BE2C (cell line): ENCODE measurements at regions not wholly inside any gene's neighbourhood (a gene's known extent, or its start where the extent isn't known, plus 50 kb on each side); places are given as distances from the start of the nearest gene placed in this dataset.

Experiments
- DNase-seq: peaks from one replicate; pipeline ENCODE4 v3.0.0-alpha.2; 2020
- H3K27me3 ChIP-seq: fragments of 250-450 bp; sonication (Bioruptor Pico); 2 replicates; pipeline ENCODE4 v1.5.1; 2020; ENCODE audit warnings: mild to moderate bottlenecking
- H3K36me3 ChIP-seq: fragments of 250-450 bp; sonication (Bioruptor Pico); 2 replicates; pipeline ENCODE4 v1.5.1; 2020; ENCODE audit warnings: mild to moderate bottlenecking
- H3K4me1 ChIP-seq: fragments of 250-450 bp; sonication (Bioruptor Pico); 2 replicates; pipeline ENCODE4 v1.5.1; 2020
- H3K4me3 ChIP-seq: 2 replicates; pipeline ENCODE4 v1.5.1; 2011; ENCODE audit warnings: low read depth, low read length
- H3K9me3 ChIP-seq: fragments of 250-450 bp; sonication (Bioruptor Pico); 2 replicates; pipeline ENCODE4 v1.5.1; 2020
- TF ChIP-seq, protein P1 (sequence below): IDR thresholded peaks from 2 replicates; pipeline ENCODE4 v1.5.1; 2012; ENCODE audit warnings: mild to moderate bottlenecking, low read depth, low read length

DNA sequence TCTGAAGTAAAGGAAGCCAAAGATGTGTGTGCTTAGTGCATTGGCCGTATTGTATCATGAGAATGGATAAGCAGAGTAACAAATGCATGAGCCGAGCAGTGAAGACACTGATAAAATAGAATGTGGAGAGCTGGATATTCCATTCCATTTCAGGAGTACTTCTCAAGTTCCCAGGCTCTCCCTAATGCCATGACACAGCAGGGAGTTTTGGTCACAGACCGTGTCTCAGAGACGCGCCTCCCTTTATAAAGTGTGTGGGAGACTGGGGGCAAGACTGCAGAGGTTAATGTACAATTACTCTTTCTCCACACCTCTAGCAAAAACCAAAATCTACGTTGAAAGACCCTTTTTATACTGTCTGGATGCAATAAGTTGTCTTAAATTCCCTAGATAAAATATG lies 575.6 kb downstream of the EFNB2 start:
- no peaks in the 10 kb centered on the region for H3K4me1 ChIP-seq
- H3K9me3 ChIP-seq: no peaks in the 10 kb centered on the region
- no peaks in the 10 kb centered on the region for H3K27me3 ChIP-seq
- TF ChIP-seq, protein P1, sequence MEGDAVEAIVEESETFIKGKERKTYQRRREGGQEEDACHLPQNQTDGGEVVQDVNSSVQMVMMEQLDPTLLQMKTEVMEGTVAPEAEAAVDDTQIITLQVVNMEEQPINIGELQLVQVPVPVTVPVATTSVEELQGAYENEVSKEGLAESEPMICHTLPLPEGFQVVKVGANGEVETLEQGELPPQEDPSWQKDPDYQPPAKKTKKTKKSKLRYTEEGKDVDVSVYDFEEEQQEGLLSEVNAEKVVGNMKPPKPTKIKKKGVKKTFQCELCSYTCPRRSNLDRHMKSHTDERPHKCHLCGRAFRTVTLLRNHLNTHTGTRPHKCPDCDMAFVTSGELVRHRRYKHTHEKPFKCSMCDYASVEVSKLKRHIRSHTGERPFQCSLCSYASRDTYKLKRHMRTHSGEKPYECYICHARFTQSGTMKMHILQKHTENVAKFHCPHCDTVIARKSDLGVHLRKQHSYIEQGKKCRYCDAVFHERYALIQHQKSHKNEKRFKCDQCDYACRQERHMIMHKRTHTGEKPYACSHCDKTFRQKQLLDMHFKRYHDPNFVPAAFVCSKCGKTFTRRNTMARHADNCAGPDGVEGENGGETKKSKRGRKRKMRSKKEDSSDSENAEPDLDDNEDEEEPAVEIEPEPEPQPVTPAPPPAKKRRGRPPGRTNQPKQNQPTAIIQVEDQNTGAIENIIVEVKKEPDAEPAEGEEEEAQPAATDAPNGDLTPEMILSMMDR: no peak
- H3K4me3 ChIP-seq: no peak overlapping the region
- no peaks in the 10 kb centered on the region for H3K36me3 ChIP-seq
- DNase-seq: no peak

DNA sequence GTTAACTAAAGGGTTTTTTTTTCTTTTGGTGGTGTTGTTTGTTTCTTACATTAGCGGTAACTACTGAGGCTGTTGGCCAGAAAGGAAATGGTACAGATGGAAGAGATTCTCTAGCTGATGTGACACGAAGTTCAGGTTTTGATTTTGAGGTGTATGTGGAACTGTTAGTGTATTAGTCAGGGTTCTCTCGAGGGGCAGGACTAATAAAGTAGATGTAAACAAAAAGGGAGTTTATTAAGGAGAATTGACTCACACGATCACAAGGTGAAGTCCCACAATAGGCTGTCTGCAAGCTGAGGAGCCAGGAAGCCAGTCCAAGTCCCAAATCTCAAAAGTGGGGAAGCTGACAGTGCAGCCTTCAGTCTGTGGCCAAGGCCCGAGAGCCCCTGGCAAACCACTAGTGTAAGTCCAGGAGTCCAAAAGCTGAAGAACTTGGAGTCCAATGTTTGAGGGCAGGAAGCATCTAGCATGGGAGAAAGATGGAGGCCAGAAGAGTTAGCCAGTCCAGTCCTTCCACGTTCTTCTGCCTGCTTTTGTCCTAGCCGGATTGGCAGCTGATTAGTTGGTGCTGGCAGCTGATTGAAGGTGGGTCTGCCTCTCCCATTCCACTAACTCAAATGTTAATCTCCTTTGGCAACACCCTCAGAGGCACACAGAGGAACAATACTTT lies 577.6 kb downstream of the EFNB2 start:
- Histone ChIP-seq H3K9me3 (no peaks in the 10 kb centered on the region), H3K27me3 (no peaks in the 10 kb centered on the region), H3K36me3 (no peaks in the 10 kb centered on the region), H3K4me1 (peaks cover 2% of the 10 kb centered on the region; the same call in 1 of the 2 replicates), H3K4me3 (no peak overlapping the region)
- DNase-seq: no peak
- TF ChIP-seq, protein P1: no peak

DNA sequence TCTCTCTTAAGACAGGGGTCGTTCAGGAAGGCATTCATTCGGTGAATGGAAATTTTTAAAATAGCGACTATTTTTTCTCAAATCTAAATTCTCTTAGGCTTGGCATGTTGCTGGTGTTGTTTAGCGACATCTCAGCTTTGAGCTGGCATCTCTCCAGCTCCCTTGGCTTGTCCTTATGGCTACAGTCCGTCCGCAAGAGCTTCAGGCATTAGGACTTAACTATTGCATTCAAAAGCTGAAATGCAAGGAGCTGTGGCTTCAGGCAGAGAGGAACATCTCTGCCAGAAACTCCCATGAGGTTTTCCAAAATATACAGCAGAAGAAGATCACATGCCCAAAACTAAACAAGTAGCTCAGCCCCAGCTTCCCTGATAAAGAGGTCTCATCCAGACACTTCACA lies 578.5 kb downstream of the EFNB2 start:
- peaks cover 11% of the 10 kb centered on the region; the same call in 1 of the 2 replicates for H3K4me1 ChIP-seq
- no peak overlapping the region for H3K4me3 ChIP-seq
- H3K9me3 ChIP-seq: no peaks in the 10 kb centered on the region
- no peaks in the 10 kb centered on the region for H3K27me3 ChIP-seq
- TF ChIP-seq, protein P1: no peak
- H3K36me3 ChIP-seq: no peaks in the 10 kb centered on the region
- DNase-seq: no peak

DNA sequence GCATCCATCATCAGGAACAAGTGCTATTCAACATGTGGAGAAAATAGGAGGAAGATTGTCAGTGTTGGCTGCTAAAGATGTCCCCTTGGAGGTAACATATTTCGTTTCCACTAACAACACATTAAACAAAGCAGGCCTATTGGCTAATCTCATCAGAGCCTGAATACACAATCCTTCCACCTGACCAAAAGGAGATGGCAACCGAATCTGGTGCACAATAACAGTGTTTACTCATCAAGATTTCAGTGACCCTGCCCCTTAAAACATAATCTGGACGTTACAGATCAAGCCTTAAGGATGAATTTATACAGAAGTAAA lies 582.5 kb downstream of the EFNB2 start:
- no peak overlapping the region for H3K4me3 ChIP-seq
- DNase-seq: no peak
- H3K36me3 ChIP-seq: no peaks in the 10 kb centered on the region
- no peaks in the 10 kb centered on the region for H3K27me3 ChIP-seq
- peaks cover 11% of the 10 kb centered on the region; the same call in 1 of the 2 replicates for H3K4me1 ChIP-seq
- TF ChIP-seq, protein P1: no peak
- no peaks in the 10 kb centered on the region for H3K9me3 ChIP-seq

DNA sequence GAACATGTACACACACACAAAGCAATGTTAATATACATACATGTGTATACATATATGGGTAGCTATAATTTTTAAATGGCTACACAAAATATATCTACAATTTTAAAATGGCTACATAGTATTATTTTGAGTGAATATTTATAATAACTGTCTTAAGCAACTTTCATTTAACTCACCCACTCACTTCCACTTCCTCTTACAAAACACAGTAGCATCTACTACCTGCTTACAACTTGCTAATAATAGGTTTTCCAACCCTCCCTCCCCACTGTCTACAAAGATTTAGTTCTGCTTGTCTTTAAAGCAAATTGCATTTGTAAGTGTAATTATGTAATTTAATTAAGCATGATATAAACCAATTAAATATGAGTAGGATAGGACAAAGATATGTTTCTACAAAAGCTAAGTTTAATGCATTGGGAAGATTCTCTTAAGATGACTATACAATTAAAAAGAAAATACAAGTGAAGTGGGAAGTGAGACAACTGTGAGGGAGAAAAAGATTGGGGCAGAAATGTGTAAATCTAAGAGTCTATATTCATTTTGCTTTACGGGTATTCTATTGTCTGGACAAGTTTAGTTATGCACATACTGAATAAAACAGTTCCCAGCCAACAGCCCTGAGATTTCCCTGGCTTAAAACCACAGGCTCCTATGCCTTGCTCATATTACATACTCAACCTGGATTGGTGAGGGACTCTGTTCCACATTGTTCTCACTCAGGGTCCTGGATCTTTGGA lies 583.1 kb downstream of the EFNB2 start:
- no peaks in the 10 kb centered on the region for H3K36me3 ChIP-seq
- no peak overlapping the region for H3K4me3 ChIP-seq
- peaks cover 11% of the 10 kb centered on the region; the same call in 1 of the 2 replicates for H3K4me1 ChIP-seq
- no peaks in the 10 kb centered on the region for H3K9me3 ChIP-seq
- H3K27me3 ChIP-seq: no peaks in the 10 kb centered on the region
- DNase-seq: no peak
- TF ChIP-seq, protein P1: no peak

DNA sequence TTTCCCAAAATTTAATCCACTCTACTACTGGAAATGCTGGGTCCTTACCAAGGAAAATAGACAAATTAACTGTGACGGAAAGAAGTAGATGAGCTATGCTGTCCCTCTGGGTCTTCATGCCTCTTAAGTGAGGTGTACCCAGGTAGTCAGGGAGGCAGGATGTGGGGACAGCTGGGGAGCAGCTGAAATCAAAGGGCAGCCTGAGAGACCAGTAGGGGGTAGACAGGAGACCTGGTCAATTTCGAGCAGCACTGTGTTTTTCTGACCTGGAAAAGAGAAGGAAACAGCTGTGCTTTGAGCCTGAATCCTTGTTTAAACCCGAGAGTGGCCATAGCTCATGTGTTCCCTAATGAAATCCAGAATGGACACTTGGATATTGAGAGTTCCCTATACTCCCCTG lies 587.3 kb downstream of the EFNB2 start:
- no peaks in the 10 kb centered on the region for H3K36me3 ChIP-seq
- H3K27me3 ChIP-seq: no peaks in the 10 kb centered on the region
- peaks cover 11% of the 10 kb centered on the region; the same call in 1 of the 2 replicates for H3K4me1 ChIP-seq
- H3K4me3 ChIP-seq: no peak overlapping the region
- no peak for DNase-seq
- TF ChIP-seq, protein P1: no peak
- no peaks in the 10 kb centered on the region for H3K9me3 ChIP-seq
